Heart left ventricle (tissue), 13 donors: ENCODE measurements at regions not wholly inside any gene's neighbourhood (a gene's known extent, or its start where the extent isn't known, plus 50 kb on each side); places are given as distances from the start of the nearest gene placed in this dataset.

Experiments used
- CTCF ChIP-seq, 12 donors: fragments of 200-600 bp; sonication (generic) in 4 of 12; IDR thresholded peaks; one replicate each; pipeline versions ENCODE4 v1.5.0 to v1.8.0; 2018 to 2022; ENCODE audit warnings: antibody characterized with exemption in 12 of 12, mild to moderate bottlenecking in 5 of 12
- POLR2A ChIP-seq, 2 donors: fragments of 450-650 bp; IDR thresholded peaks; one replicate each; pipeline ENCODE4 v1.6.1; 2017; ENCODE audit warnings: antibody characterized with exemption in 2 of 2, mild to moderate bottlenecking in 2 of 2, moderate library complexity in 2 of 2
- donor health status: ischemic (EF 13 %, LVEDD 7.1; RV severe dilation, severe dysfunction).
- donor health status: DM: no; HTN: yes; CAD: no.
- donor health status: DM: no; HTN: no; CAD: no.
- donor health status: ischemic (EF 25% LVEDD 6.9; RV normal size, moderate dysfunction).
- donor health status: ischemic (EF 25% LVEDD 5.7; RV mildly dilated, moderate dysfunction).
- donor health status: ischemic (EF 35%, LVEDD 5.7; RV mildly dilated, moderate dysfunction).
- donor health status: nonischemic (EF 11% LVEDD 7.7; RV severe dilation, severe dysfunction).
- donor health status: DM: yes; HTN: yes; CAD: no.
- donor health status: PGD.
- donor health status: ischemic (EF 29% LVEDD 5.4; RV normal size, mild dysfunction).
- donor health status: nonischemic (EF 23%, LVEDD 6.1; RV moderate dilation, normal function).

- TF ChIP-seq CTCF (IDR thresholded peaks at IDR 0.05) = no peak
- TF ChIP-seq POLR2A (IDR thresholded peaks at IDR 0.05) = no peak
These were observed 209.6 kb upstream of the PLSCR5 start for GRCh38 chr3:146814601-146815315.
